ENCODE measurements at regions not wholly inside any gene's neighbourhood (a gene's known extent, or its start where the extent isn't known, plus 50 kb on each side); places are given as distances from the start of the nearest gene placed in this dataset.

DNA sequence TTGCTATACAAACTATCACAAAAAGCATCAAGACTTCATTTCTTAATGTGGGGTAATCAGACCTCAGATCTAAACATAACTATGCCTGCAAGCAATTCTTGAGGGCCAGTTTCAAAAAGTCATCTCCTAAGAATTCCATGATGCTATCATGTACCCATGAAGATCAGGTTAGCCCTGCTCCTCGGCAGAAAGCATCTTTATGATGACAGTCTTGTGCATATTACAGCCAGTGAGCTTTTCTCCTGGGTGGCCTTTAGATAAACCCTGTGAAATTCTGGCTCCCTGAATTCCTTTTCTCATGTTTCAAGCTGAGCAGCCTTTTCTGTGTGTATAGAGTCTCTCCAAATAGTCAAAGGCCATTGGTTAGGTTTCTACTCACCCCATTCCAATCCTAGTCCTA lies 201.9 kb upstream of the MCTP2 start:
- no peak for FAIRE-seq
- no peaks in the 10 kb centered on the region for H3K9me3 ChIP-seq (ENCODE audit: insufficient read depth, low read depth, low read length)
- Mint-ChIP-seq H3K27me3 (ENCODE audit: low read depth, unreplicated experiment) (peaks cover 3% of the 10 kb centered on the region), H3K36me3 (ENCODE audit: low read depth, unreplicated experiment) (no peaks in the 10 kb centered on the region), H3K4me3 (ENCODE audit: unreplicated experiment) (no peak overlapping the region), H3K4me1 (ENCODE audit: low read depth, unreplicated experiment) (peaks cover 18% of the 10 kb centered on the region), H3K9me3 (ENCODE audit: unreplicated experiment) (no peaks in the 10 kb centered on the region), H3K27ac (ENCODE audit: unreplicated experiment) (no peak overlapping the region)
- no peak overlapping the region for H3K9ac ChIP-seq (ENCODE audit: low read length)
- H3K4me2 ChIP-seq (ENCODE audit: low read length): peak overlapping the region; percentile 2
- no peak overlapping the region for H3K4me3 ChIP-seq (ENCODE audit: insufficient read depth, low read depth, low read length)
- H3K79me2 ChIP-seq (ENCODE audit: insufficient read depth, low read length): no peaks in the 10 kb centered on the region
- H3K27me3 ChIP-seq (ENCODE audit: insufficient read depth, low read length): no peaks in the 10 kb centered on the region
- peak; percentile 83 for DNase-seq (ENCODE audit: low read depth)
- H3K36me3 ChIP-seq (ENCODE audit: insufficient read depth, low read length): no peaks in the 10 kb centered on the region
- H3K27ac ChIP-seq (ENCODE audit: low read depth, low read length): no peak overlapping the region
- H2AFZ ChIP-seq (ENCODE audit: low read depth, low read length): no peak overlapping the region
- H4K20me1 ChIP-seq (ENCODE audit: insufficient read depth, low read length): no peaks in the 10 kb centered on the region
- no peak for TF ChIP-seq EZH2 (IDR thresholded peaks at IDR 0.05; ENCODE audit: insufficient read depth, low read length)
- TF ChIP-seq, protein P1, sequence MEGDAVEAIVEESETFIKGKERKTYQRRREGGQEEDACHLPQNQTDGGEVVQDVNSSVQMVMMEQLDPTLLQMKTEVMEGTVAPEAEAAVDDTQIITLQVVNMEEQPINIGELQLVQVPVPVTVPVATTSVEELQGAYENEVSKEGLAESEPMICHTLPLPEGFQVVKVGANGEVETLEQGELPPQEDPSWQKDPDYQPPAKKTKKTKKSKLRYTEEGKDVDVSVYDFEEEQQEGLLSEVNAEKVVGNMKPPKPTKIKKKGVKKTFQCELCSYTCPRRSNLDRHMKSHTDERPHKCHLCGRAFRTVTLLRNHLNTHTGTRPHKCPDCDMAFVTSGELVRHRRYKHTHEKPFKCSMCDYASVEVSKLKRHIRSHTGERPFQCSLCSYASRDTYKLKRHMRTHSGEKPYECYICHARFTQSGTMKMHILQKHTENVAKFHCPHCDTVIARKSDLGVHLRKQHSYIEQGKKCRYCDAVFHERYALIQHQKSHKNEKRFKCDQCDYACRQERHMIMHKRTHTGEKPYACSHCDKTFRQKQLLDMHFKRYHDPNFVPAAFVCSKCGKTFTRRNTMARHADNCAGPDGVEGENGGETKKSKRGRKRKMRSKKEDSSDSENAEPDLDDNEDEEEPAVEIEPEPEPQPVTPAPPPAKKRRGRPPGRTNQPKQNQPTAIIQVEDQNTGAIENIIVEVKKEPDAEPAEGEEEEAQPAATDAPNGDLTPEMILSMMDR (IDR thresholded peaks at IDR 0.05; ENCODE audit: insufficient read depth, low read depth, low read length): no peak
- H3K4me1 ChIP-seq (ENCODE audit: insufficient read depth, low read length): peaks cover 7% of the 10 kb centered on the region

DNA sequence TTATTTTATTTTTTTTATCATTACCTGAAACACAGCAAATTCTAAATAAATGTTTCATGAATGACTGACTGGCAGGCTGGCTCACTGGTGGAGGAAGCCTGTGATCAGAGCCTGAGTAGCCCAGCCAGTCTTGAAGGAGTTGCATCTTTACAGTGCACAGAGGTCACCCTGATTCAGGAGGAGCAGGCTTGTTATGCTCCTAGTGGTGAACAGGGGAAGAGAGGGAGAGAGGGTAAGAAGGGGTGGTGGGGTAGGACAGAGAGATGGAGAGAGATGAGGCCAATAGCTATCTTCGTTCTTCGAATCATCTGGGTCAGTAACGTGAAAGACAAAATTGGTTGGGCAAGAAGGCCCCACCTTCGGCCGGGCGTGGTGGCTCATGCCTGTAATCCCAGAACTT lies 202.6 kb upstream of the MCTP2 start:
- Mint-ChIP-seq H3K9me3 (ENCODE audit: unreplicated experiment) (no peaks in the 10 kb centered on the region), H3K27ac (ENCODE audit: unreplicated experiment) (no peak overlapping the region), H3K4me3 (ENCODE audit: unreplicated experiment) (no peak overlapping the region), H3K4me1 (ENCODE audit: low read depth, unreplicated experiment) (peaks cover 18% of the 10 kb centered on the region), H3K27me3 (ENCODE audit: low read depth, unreplicated experiment) (peaks cover under 1% of the 10 kb centered on the region), H3K36me3 (ENCODE audit: low read depth, unreplicated experiment) (no peaks in the 10 kb centered on the region)
- Histone ChIP-seq H3K79me2 (ENCODE audit: insufficient read depth, low read length) (no peaks in the 10 kb centered on the region), H3K36me3 (ENCODE audit: insufficient read depth, low read length) (no peaks in the 10 kb centered on the region), H3K9ac (ENCODE audit: low read length) (no peak overlapping the region), H3K4me3 (ENCODE audit: insufficient read depth, low read depth, low read length) (no peak overlapping the region), H3K9me3 (ENCODE audit: insufficient read depth, low read depth, low read length) (no peaks in the 10 kb centered on the region), H3K4me2 (ENCODE audit: low read length) (no peak overlapping the region), H2AFZ (ENCODE audit: low read depth, low read length) (no peak overlapping the region), H4K20me1 (ENCODE audit: insufficient read depth, low read length) (no peaks in the 10 kb centered on the region), H3K27me3 (ENCODE audit: insufficient read depth, low read length) (no peaks in the 10 kb centered on the region), H3K27ac (ENCODE audit: low read depth, low read length) (no peak overlapping the region), H3K4me1 (ENCODE audit: insufficient read depth, low read length) (peaks cover 7% of the 10 kb centered on the region)
- TF ChIP-seq, protein P1 (IDR thresholded peaks at IDR 0.05; ENCODE audit: insufficient read depth, low read depth, low read length): no peak
- TF ChIP-seq EZH2 (IDR thresholded peaks at IDR 0.05; ENCODE audit: insufficient read depth, low read length): no peak
- FAIRE-seq (no peak), DNase-seq (ENCODE audit: low read depth) (no peak)

DNA sequence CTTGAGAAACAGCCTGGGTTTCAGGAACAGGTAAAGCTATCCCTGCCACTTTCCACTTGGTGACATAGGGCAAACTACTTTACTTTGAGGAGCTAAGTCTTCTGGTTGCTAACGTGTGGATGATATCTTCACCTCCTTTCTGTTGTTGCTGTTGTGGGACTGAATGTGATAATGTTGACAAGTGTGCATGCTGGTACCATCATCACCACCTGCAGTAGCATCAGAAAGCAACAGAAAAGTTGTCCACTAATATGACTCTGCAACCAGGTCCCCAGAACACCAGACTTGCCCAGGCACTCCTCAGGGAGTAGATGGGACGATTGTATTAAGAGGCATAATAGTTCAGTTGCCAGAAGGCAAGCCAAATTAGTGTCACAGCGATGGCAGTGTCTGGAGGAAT lies 203.2 kb upstream of the MCTP2 start:
- Histone ChIP-seq H3K4me2 (ENCODE audit: low read length) (no peak overlapping the region), H3K4me1 (ENCODE audit: insufficient read depth, low read length) (peaks cover 7% of the 10 kb centered on the region), H3K9ac (ENCODE audit: low read length) (no peak overlapping the region), H3K79me2 (ENCODE audit: insufficient read depth, low read length) (no peaks in the 10 kb centered on the region), H3K27ac (ENCODE audit: low read depth, low read length) (no peak overlapping the region), H3K9me3 (ENCODE audit: insufficient read depth, low read depth, low read length) (no peaks in the 10 kb centered on the region), H3K36me3 (ENCODE audit: insufficient read depth, low read length) (no peaks in the 10 kb centered on the region), H2AFZ (ENCODE audit: low read depth, low read length) (no peak overlapping the region), H3K4me3 (ENCODE audit: insufficient read depth, low read depth, low read length) (no peak overlapping the region), H3K27me3 (ENCODE audit: insufficient read depth, low read length) (no peaks in the 10 kb centered on the region), H4K20me1 (ENCODE audit: insufficient read depth, low read length) (no peaks in the 10 kb centered on the region)
- TF ChIP-seq, protein P1 (IDR thresholded peaks at IDR 0.05; ENCODE audit: insufficient read depth, low read depth, low read length): no peak
- TF ChIP-seq EZH2 (IDR thresholded peaks at IDR 0.05; ENCODE audit: insufficient read depth, low read length): no peak
- Mint-ChIP-seq H3K27ac (ENCODE audit: unreplicated experiment) (no peak overlapping the region), H3K36me3 (ENCODE audit: low read depth, unreplicated experiment) (no peaks in the 10 kb centered on the region), H3K27me3 (ENCODE audit: low read depth, unreplicated experiment) (no peaks in the 10 kb centered on the region), H3K9me3 (ENCODE audit: unreplicated experiment) (no peaks in the 10 kb centered on the region), H3K4me3 (ENCODE audit: unreplicated experiment) (no peak overlapping the region), H3K4me1 (ENCODE audit: low read depth, unreplicated experiment) (peaks cover 18% of the 10 kb centered on the region)
- no peak for DNase-seq (ENCODE audit: low read depth)
- no peak for FAIRE-seq
